Large intestine (tissue), 3 donors: ENCODE measurements at regions not wholly inside any gene's neighbourhood (a gene's known extent, or its start where the extent isn't known, plus 50 kb on each side); places are given as distances from the start of the nearest gene placed in this dataset.

Experiments
- DNase-seq, 2 donors: peaks; one replicate each; pipeline versions ENCODE4 v3.0.0 to v3.0.0-alpha.2; 2013
- H3K27ac ChIP-seq: one replicate; pipeline ENCODE4 v1.5.1; 2013; ENCODE audit warnings: low read length
- H3K27me3 ChIP-seq: 2 replicates; pipeline ENCODE4 v1.6.1; 2013; ENCODE audit warnings: low read length; ENCODE audit not compliant: control insufficient read depth, insufficient read depth
- H3K36me3 ChIP-seq: 2 replicates; pipeline ENCODE4 v1.6.1; 2013; ENCODE audit warnings: low read length; ENCODE audit not compliant: control insufficient read depth, insufficient read depth
- H3K4me1 ChIP-seq: one replicate; pipeline ENCODE4 v1.6.1; 2013; ENCODE audit warnings: low read length; ENCODE audit not compliant: control insufficient read depth, insufficient read depth
- H3K4me3 ChIP-seq: one replicate; pipeline ENCODE4 v1.5.1; 2013; ENCODE audit warnings: low read length
- H3K9me3 ChIP-seq: one replicate; pipeline ENCODE4 v1.6.1; 2013; ENCODE audit warnings: mild to moderate bottlenecking, low read depth, low read length, moderate library complexity; ENCODE audit not compliant: control insufficient read depth
- WGBS: methylation state at CpG from one replicate; pipeline ENCODE4 v1.1.5; 2013; ENCODE audit warnings: low lambda C conversion rate; ENCODE audit not compliant: insufficient coverage; 5-methylcytosine and 5-hydroxymethylcytosine counted together

GRCh38 chr22:17318817-17319216 lies 50.4 kb upstream of the CECR2 start:
- Histone ChIP-seq H3K4me1 (no peaks in the 10 kb centered on the region), H3K27me3 (no peaks in the 10 kb centered on the region), H3K27ac (no peak overlapping the region), H3K36me3 (no peaks in the 10 kb centered on the region), H3K9me3 (no peaks in the 10 kb centered on the region), H3K4me3 (no peak overlapping the region)
- 80% methylated on average over 3 of the region's 3 CpGs for WGBS
- DNase-seq, result no peak

DNA sequence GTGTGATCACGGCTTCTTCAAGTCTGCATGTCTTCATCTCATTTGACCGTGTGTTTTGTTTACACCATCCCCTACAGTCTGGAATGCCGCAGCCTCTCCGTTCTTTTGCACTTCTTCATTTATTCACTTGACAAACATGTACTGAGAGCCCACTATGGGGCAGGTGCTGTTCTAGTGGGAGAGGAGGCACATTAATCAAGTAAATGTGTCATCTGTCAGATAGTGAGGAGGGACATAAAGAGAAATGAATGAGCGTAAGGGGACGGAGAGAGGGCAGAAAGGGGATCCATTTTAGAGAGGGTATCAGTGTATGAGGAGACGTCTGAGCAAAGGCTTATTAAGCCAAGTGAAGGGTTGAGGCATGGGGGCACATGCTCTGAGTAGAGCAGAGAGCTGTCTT lies 54.0 kb upstream of the CECR2 start:
- 80% methylated on average over 2 of the region's 7 CpGs for WGBS
- H3K36me3 ChIP-seq, result no peaks in the 10 kb centered on the region
- no peak overlapping the region for H3K4me3 ChIP-seq
- no peak overlapping the region for H3K27ac ChIP-seq
- H3K27me3 ChIP-seq, result no peaks in the 10 kb centered on the region
- no peaks in the 10 kb centered on the region for H3K4me1 ChIP-seq
- no peaks in the 10 kb centered on the region for H3K9me3 ChIP-seq
- no peak for DNase-seq

GRCh38 chr22:17314487-17314886 lies 54.8 kb upstream of the CECR2 start:
- H3K9me3 ChIP-seq, result no peaks in the 10 kb centered on the region
- H3K27ac ChIP-seq, result no peak overlapping the region
- H3K36me3 ChIP-seq, result no peaks in the 10 kb centered on the region
- DNase-seq, result no peak
- no peaks in the 10 kb centered on the region for H3K27me3 ChIP-seq
- no peaks in the 10 kb centered on the region for H3K4me1 ChIP-seq
- 100% methylated on average over 1 of the region's 9 CpGs for WGBS
- H3K4me3 ChIP-seq, result no peak overlapping the region

DNA sequence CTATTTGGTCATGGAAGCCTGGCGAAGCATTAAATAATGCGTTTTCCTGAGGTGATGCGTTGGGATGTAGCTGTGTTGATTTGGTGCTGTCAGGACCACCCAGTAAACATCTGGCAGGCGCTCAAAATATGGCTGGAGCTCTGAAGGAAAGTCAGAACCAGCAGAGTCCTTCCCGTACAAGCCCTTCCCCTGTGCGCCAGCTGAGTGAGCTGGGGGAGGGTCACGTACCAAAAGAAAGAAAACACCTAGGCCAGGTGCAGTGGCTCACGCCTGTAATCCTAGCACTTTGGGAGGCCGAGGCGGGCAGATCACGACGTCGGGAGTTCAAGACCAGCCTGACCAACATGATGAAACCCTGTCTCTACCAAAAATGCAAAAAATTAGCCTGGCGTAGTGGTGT lies 55.6 kb upstream of the CECR2 start:
- no peak for DNase-seq
- H3K27ac ChIP-seq, result no peak overlapping the region

DNA sequence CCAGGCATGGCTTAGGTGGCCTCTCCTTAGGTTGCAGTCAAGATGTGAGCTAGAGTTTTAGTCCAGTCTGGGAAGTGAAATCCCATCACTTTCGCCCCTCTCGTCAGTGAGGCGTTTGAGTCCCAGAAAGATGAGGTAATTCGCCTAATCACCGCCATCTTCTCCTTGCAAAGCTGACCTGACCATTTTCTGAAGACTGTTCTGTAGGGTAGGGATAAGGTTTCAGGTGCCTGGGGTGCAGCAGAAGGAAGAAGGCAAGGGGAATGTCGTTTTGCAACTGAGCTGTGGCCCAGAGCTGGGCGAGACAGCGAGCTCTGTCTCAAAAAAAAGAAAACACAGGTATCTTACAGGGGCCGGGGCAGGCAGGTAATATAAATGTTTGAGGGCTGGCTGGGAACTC lies 61.7 kb upstream of the CECR2 start:
- Histone ChIP-seq H3K9me3 (no peaks in the 10 kb centered on the region), H3K27me3 (no peaks in the 10 kb centered on the region), H3K4me1 (no peaks in the 10 kb centered on the region), H3K36me3 (no peaks in the 10 kb centered on the region), H3K4me3 (no peak overlapping the region), H3K27ac (no peak overlapping the region)
- no peak for DNase-seq
- WGBS, result 46% methylated on average over 4 of the region's 9 CpGs

More for the DNA sequence above, 55.6 kb upstream of the CECR2 start:
- no peak overlapping the region for H3K4me3 ChIP-seq
- H3K27me3 ChIP-seq, result no peaks in the 10 kb centered on the region
- H3K9me3 ChIP-seq, result no peaks in the 10 kb centered on the region
- no CpG with 5 or more reads among the region's 14 CpGs for WGBS
- no peaks in the 10 kb centered on the region for H3K4me1 ChIP-seq
- H3K36me3 ChIP-seq, result no peaks in the 10 kb centered on the region

DNA sequence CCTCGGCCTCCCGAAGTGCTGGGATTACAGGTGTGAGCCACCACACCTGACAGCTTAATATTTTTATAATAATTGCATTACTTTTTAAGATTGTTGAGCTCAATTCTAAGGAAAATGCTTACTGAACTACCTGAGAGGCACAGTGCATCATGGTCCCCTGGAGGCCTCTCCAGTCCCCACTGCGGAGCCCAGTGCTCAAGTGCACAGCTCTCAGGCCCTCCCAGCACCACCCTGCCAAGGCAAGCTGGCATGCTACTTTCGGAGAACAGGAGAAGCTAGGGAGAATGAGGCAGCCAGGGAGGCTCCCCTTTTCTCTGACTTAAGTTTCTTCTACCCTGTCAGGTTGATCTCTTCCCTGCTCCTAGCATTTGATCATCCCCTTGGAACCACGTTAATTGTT lies 64.2 kb upstream of the CECR2 start:
- WGBS, result no CpG with 5 or more reads among the region's 5 CpGs
- H3K36me3 ChIP-seq, result no peaks in the 10 kb centered on the region
- no peaks in the 10 kb centered on the region for H3K4me1 ChIP-seq
- no peak overlapping the region for H3K4me3 ChIP-seq
- H3K27ac ChIP-seq, result no peak overlapping the region
- no peaks in the 10 kb centered on the region for H3K9me3 ChIP-seq
- no peak for DNase-seq
- no peaks in the 10 kb centered on the region for H3K27me3 ChIP-seq

DNA sequence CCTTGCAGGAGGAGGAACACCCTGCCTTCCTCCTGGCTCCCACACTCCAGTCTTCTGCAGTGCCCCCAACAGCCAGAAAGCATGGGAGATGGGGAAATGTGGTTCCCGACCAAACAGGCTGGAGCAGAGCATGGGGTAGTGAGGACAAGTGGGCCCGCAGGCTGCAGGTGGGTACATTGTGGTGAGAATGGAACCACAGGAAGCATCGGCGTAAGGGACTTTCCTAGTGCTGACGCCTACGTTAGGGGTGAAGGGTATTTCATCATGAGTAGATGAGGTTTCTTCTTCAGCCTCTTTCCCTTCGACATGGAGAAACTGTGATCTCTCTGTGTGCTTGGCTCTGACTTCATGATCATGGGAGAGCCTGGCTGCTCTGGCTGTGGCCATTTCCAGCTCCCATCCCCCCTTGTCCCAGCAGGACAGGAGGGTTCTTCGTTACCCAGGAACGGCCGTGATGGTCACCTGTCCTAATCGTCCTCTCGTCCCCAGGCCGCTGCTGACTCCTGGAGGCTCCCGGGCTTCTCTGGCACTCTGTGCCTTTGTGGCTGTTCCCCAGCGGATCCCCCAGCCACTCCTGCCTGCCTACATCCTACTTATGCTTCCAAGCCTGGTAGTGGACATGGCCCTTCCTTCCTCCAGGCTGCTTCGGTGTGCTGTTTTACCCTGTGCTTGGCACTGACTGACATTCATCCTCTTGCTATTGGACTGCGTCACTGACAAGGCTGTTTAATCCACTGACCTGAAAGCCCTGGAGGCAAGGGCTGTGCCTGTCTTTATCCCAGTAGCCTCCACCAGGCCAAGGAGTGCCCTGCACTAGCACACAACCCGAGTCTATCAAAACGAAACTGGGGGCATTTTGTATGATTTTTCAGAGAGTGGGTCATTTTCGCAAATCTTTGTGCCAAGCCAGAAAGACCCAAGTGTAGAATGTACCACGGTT lies 65.2 kb upstream of the CECR2 start:
- Histone ChIP-seq H3K9me3 (no peaks in the 10 kb centered on the region), H3K4me1 (no peaks in the 10 kb centered on the region), H3K27me3 (no peaks in the 10 kb centered on the region), H3K4me3 (no peak overlapping the region), H3K36me3 (no peaks in the 10 kb centered on the region), H3K27ac (no peak overlapping the region)
- no peak for DNase-seq
- WGBS, result 80% methylated on average over 2 of the region's 21 CpGs

DNA sequence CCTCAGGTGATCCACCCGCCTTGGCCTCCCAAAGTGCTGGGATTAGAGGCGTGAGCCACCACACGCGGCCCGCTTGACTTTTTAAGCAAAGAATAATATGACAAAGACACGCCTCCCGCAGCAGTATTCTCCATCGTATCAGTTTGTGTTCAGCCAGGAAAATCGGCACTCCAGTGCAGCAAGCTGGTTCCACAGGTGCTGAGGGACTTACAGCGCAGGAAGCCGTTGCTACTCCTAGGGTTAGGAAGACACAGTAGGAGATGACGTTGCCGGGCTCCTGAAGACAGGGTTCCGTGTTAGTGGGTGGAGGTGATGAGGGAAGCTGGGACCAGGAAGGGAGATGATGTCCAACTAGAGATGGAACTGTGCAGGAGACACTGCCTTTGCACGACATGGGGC lies 65.8 kb upstream of the CECR2 start:
- Histone ChIP-seq H3K4me3 (no peak overlapping the region), H3K27ac (no peak overlapping the region), H3K9me3 (no peaks in the 10 kb centered on the region), H3K36me3 (no peaks in the 10 kb centered on the region), H3K27me3 (no peaks in the 10 kb centered on the region), H3K4me1 (no peaks in the 10 kb centered on the region)
- no CpG with 5 or more reads among the region's 15 CpGs for WGBS
- no peak for DNase-seq

GRCh38 chr22:17302616-17303015 lies 66.6 kb upstream of the CECR2 start:
- no peaks in the 10 kb centered on the region for H3K36me3 ChIP-seq
- no CpG with 5 or more reads among the region's 1 CpG for WGBS
- H3K27ac ChIP-seq, result no peak overlapping the region
- DNase-seq, result no peak
- no peaks in the 10 kb centered on the region for H3K27me3 ChIP-seq
- H3K4me3 ChIP-seq, result no peak overlapping the region
- no peaks in the 10 kb centered on the region for H3K4me1 ChIP-seq
- no peaks in the 10 kb centered on the region for H3K9me3 ChIP-seq

- Histone ChIP-seq H3K9me3 (no peaks in the 10 kb centered on the region), H3K4me1 (no peaks in the 10 kb centered on the region), H3K36me3 (no peaks in the 10 kb centered on the region), H3K27ac (no peak overlapping the region), H3K4me3 (no peak overlapping the region), H3K27me3 (no peaks in the 10 kb centered on the region)
- no peak for DNase-seq
- no CpG with 5 or more reads among the region's 2 CpGs for WGBS
These were observed 68.3 kb upstream of the CECR2 start for GRCh38 chr22:17300926-17301325.
